ENCODE measurements at regions not wholly inside any gene's neighbourhood (a gene's known extent, or its start where the extent isn't known, plus 50 kb on each side); places are given as distances from the start of the nearest gene placed in this dataset.

DNA sequence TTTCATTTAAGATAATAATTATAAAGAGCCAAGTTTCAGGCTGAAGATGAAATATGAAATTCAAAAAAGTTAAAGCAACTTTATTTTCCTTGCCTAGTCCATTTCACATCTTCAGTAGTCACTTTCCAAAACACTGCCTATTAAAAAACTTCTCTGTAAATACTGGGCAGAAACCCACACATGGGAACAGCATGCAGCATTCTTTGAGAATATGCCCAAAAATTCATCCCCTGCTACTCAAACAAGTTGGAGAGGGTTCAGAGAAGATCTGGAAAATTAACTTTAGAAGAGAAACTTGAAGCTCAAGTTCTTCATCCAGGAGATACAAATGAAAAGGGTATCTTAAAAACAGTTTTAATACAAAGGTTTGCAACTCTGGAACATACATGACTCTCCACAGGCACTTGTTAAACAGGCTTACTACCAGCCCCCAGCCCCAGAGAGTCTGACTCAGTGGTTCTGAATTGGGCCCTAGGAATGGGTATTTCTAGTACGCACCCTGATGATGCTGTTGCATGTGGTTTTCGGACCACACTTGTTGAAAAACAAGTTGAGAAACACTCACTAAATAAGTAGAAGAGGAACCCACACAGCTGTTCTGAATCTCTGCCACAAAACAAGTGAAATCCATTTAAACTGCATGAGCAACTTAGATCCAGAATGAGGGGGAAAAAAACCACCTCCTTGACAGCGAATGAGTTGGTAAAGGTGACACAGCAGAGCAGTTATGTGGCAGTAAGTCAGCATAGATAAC lies 329.1 kb downstream of the SATB2 start:
- peaks cover 4% of the 10 kb centered on the region for H3K27me3 Mint-ChIP-seq (ENCODE audit: insufficient read depth)
- Histone ChIP-seq H3K4me1 (ENCODE audit: control insufficient read depth, insufficient read depth, low read length) (no peaks in the 10 kb centered on the region), H3K27ac (ENCODE audit: low read depth, low read length) (no peak overlapping the region), H3K4me3 (ENCODE audit: low read length) (no peak overlapping the region), H3K27me3 (ENCODE audit: control insufficient read depth, insufficient read depth, low read length, poor library complexity, severe bottlenecking) (no peaks in the 10 kb centered on the region), H3K36me3 (ENCODE audit: control insufficient read depth, insufficient read depth, low read length) (no peaks in the 10 kb centered on the region), H3K9ac (ENCODE audit: extremely low read depth, low read length, poor library complexity, severe bottlenecking) (no peak overlapping the region), H3K9me3 (ENCODE audit: control insufficient read depth, low read length) (no peaks in the 10 kb centered on the region)
- H3K4me3 Mint-ChIP-seq: no peak overlapping the region
- H3K9me3 Mint-ChIP-seq: no peaks in the 10 kb centered on the region
- no peak for DNase-seq
- no peaks in the 10 kb centered on the region for H3K36me3 Mint-ChIP-seq (ENCODE audit: low read depth)
- H3K27ac Mint-ChIP-seq: no peak overlapping the region
- H3K4me1 Mint-ChIP-seq: peaks cover 17% of the 10 kb centered on the region
- WGBS, 2 experiments (ENCODE audit: insufficient coverage in 1 of 2, insufficient read length in 1 of 2): 94 to 100% methylated on average over 3 of the region's 3 CpGs
- TF ChIP-seq, protein P1, sequence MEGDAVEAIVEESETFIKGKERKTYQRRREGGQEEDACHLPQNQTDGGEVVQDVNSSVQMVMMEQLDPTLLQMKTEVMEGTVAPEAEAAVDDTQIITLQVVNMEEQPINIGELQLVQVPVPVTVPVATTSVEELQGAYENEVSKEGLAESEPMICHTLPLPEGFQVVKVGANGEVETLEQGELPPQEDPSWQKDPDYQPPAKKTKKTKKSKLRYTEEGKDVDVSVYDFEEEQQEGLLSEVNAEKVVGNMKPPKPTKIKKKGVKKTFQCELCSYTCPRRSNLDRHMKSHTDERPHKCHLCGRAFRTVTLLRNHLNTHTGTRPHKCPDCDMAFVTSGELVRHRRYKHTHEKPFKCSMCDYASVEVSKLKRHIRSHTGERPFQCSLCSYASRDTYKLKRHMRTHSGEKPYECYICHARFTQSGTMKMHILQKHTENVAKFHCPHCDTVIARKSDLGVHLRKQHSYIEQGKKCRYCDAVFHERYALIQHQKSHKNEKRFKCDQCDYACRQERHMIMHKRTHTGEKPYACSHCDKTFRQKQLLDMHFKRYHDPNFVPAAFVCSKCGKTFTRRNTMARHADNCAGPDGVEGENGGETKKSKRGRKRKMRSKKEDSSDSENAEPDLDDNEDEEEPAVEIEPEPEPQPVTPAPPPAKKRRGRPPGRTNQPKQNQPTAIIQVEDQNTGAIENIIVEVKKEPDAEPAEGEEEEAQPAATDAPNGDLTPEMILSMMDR (conservative IDR thresholded peaks at IDR 0.05): no peak

DNA sequence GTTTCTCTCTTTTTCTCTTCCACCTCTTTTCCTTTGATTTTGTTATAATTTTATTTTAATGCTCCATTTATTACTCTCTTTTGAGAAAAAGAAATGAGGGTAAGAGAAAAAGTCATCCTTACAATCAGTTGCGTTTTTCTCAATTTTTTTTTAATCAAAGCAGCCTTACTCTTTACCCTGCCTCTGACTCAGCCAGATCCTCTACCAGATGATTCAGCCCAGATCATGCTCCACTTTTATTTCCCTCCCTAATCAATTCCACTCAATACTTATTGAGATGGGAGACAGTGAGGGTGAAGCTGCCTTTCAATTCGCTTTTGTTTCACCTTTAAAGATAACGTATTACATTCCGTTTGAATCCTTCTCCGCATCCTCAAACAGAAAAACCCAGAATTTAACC lies 337.9 kb downstream of the SATB2 start:
- H3K4me3 ChIP-seq (ENCODE audit: low read length): no peak overlapping the region
- TF ChIP-seq, protein P1 (conservative IDR thresholded peaks at IDR 0.05): no peak
- no peaks in the 10 kb centered on the region for H3K4me1 ChIP-seq (ENCODE audit: control insufficient read depth, insufficient read depth, low read length)
- DNase-seq: no peak
- no peaks in the 10 kb centered on the region for H3K9me3 ChIP-seq (ENCODE audit: control insufficient read depth, low read length)
- peaks cover 1% of the 10 kb centered on the region for H3K27me3 Mint-ChIP-seq (ENCODE audit: insufficient read depth)
- H3K4me3 Mint-ChIP-seq: no peak overlapping the region
- H3K27ac ChIP-seq (ENCODE audit: low read depth, low read length): no peak overlapping the region
- no peaks in the 10 kb centered on the region for H3K36me3 ChIP-seq (ENCODE audit: control insufficient read depth, insufficient read depth, low read length)
- no peaks in the 10 kb centered on the region for H3K36me3 Mint-ChIP-seq (ENCODE audit: low read depth)
- no peaks in the 10 kb centered on the region for H3K9me3 Mint-ChIP-seq
- H3K4me1 Mint-ChIP-seq: no peaks in the 10 kb centered on the region
- WGBS, 2 experiments (ENCODE audit: insufficient coverage in 1 of 2, insufficient read length in 1 of 2): 91 to 100% methylated on average over 1 to 5 of the region's 5 CpGs
- H3K27ac Mint-ChIP-seq: no peak overlapping the region
- no peaks in the 10 kb centered on the region for H3K27me3 ChIP-seq (ENCODE audit: control insufficient read depth, insufficient read depth, low read length, poor library complexity, severe bottlenecking)
- no peak overlapping the region for H3K9ac ChIP-seq (ENCODE audit: extremely low read depth, low read length, poor library complexity, severe bottlenecking)

DNA sequence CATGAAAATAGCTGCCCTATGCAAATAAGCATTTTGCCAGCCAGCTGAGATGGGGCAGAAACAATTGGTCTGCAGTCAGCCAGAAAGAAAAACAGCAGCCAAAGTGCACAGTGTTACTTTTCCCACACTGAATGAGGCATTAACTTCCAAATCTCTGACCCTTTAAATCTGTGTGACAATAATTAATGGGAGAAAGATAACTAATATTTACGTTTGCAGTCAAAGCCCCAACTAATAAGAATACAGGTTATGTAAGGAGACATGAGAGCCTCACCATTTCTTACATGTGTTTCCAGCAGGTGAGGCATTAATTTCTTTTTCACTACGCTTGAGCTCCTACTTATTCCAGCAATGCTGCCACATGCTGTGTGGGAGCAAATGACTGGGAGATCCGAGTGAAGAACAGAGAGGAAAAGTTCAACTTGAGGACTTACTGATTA lies 339.0 kb downstream of the SATB2 start:
- DNase-seq: peak; percentile 51
- no peak overlapping the region for H3K4me3 ChIP-seq (ENCODE audit: low read length)
- H3K4me1 ChIP-seq (ENCODE audit: control insufficient read depth, insufficient read depth, low read length): no peaks in the 10 kb centered on the region

More for the DNA sequence above, 339.0 kb downstream of the SATB2 start:
- Histone ChIP-seq H3K9ac (ENCODE audit: extremely low read depth, low read length, poor library complexity, severe bottlenecking) (no peak overlapping the region), H3K36me3 (ENCODE audit: control insufficient read depth, insufficient read depth, low read length) (no peaks in the 10 kb centered on the region), H3K27me3 (ENCODE audit: control insufficient read depth, insufficient read depth, low read length, poor library complexity, severe bottlenecking) (no peaks in the 10 kb centered on the region), H3K9me3 (ENCODE audit: control insufficient read depth, low read length) (no peaks in the 10 kb centered on the region), H3K27ac (ENCODE audit: low read depth, low read length) (no peak overlapping the region)
- TF ChIP-seq, protein P1 (conservative IDR thresholded peaks at IDR 0.05): no peak
- Mint-ChIP-seq H3K36me3 (ENCODE audit: low read depth) (no peaks in the 10 kb centered on the region), H3K27ac (no peak overlapping the region), H3K4me1 (no peaks in the 10 kb centered on the region), H3K9me3 (no peaks in the 10 kb centered on the region), H3K4me3 (no peak overlapping the region), H3K27me3 (ENCODE audit: insufficient read depth) (no peaks in the 10 kb centered on the region)
- 71 to 77% methylated on average over 1 to 3 of the region's 3 CpGs for WGBS, 2 experiments (ENCODE audit: insufficient coverage in 1 of 2, insufficient read length in 1 of 2)

Measured in endodermal cell (in vitro differentiated cells).